CMK (cell line): ENCODE measurements at regions not wholly inside any gene's neighbourhood (a gene's known extent, or its start where the extent isn't known, plus 50 kb on each side); places are given as distances from the start of the nearest gene placed in this dataset.

Source experiments
- DNase-seq: peaks from one replicate; pipeline ENCODE4 v3.0.0-alpha.2; 2010; ENCODE audit warnings: low read depth

GRCh38 chrX:45873781-45874180, 671.4 kb downstream of the ZNF674 start:
- no peak for DNase-seq

DNA sequence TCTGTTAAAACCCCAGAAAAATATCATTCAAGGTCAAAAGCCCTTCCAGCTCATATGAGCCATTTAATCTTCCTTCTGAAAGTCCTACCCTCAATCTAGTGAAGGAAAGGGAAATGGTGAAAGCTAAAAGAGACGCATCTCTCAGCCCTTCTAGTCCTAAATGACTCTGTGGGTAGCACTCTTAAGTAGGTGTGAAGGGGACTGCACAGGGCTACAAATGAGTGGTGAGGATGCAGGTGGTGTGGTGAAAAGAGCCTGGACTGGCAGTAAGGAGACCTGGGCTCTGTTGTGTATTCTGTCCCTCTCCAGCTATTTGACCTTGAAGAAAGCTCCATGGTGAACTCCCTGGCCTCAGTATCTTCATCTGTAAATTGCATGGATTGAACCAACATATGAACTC, 671.8 kb upstream of the DIPK2B start:
- DNase-seq = no peak

- no peak for DNase-seq
These were observed 667.7 kb upstream of the DIPK2B start for GRCh38 chrX:45868425-45868824.

GRCh38 chrX:45862801-45863200, 662.1 kb upstream of the DIPK2B start:
- DNase-seq = no peak

- no peak for DNase-seq
These were observed 659.8 kb upstream of the DIPK2B start for GRCh38 chrX:45860450-45860849.

DNA sequence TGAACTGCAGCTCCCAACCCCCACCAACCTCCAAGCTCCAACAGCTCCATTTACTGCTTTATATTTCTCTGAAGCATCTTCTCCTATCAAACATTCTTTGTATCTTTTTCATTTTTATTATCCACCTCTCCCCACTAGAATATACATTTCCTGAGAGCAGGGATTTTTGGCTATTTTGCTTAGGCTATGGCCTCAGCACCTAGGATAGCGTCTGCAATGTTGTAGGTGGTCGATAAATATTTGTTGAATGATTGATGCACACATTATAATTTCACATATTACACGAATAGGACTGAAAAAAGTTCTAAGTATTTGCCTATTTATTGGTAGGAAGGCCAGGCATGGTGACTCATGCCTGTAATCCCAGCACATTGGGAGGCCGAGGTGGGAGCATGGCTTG, 658.7 kb upstream of the DIPK2B start:
- no peak for DNase-seq

GRCh38 chrX:45852884-45853283, 652.2 kb upstream of the DIPK2B start:
- DNase-seq = no peak

DNA sequence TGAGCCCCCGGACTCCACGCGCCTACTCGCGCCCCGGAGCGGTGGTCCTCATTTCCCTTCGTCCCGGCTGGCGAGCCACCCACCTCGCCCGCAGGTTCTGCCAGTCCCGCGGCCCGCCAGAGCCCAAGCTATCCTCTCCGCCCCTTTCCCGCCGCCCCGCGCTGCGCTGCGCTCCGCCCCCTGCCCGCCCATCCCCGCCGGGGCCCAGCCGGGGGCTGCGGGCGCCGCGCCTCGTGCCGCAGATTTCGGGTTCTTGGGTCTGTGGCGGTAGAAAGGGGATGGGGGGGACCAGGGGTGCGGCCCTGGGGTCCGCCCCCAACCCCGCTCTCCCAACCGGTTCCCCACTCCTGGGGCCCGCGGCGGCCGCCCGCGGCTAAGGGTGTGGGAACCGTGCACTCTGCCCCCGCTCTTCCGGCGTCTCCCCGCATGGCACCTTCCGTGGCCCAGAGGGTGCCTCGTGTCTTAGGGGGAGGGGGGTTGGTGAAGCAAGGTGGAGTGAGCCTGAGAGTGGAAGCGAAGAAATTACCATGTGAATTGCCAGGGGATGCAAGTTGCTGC, 650.8 kb upstream of the DIPK2B start:
- DNase-seq = no peak

DNA sequence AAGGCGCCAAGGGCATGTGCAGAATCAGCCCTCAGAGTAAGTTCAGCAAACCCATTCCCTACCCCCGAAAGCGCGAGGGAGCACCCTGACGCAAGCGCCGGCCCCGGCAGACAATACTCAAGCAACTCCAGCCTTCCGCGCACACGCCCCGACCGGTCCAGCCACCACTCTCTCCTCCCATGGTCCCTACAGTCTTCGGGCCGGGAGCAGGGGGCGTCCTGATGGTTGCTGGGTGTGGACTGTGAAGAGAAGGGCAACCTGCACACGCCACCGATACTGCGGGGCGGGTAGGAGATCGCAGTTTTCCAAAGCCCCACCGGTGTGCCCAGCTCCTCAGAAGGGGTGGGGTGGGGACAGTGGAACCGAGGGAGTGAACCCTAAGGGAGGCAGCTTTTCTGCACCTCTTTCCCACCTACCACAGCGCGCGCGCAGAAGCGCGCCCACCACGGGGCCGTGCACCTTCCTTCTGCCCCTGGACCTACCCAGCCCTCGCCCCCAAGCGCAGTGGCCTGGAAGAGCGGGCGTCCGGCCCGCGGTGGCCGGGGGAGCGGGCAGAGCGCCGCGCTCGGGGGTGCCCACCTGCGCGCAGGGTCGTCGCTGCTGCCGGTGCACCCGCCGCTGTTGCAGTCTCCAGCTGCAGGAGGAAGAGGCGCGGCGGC, 650.2 kb upstream of the DIPK2B start:
- no peak for DNase-seq

DNA sequence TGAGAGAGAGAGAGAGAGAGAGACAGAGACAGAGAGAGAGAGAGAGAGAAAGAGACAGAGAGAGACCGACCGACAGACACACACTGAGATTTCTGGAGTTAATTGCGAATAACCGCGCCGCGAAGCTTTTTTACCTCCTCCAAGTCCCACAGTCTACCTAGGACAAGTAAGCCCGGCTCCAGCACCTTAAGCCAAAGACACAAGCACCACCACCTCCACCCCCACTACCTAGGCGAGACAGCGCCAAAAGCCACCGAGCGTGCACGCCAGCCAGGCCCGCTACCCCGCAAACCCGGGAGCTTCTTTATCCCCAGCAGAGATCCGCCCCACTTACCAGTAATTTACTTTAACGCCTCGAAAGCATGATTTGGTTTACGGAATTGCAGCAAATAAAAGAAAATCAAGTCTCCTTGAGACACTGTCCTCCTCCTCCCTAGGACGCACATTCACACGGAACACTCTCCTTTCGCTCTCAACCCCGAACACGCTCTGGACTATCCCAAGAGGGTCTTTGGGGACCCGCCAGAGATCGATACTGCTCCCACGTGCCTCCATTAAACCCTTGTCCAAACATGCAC, 649.6 kb upstream of the DIPK2B start:
- no peak for DNase-seq

- no peak for DNase-seq
These were observed 648.7 kb upstream of the DIPK2B start for GRCh38 chrX:45849261-45849862.

DNA sequence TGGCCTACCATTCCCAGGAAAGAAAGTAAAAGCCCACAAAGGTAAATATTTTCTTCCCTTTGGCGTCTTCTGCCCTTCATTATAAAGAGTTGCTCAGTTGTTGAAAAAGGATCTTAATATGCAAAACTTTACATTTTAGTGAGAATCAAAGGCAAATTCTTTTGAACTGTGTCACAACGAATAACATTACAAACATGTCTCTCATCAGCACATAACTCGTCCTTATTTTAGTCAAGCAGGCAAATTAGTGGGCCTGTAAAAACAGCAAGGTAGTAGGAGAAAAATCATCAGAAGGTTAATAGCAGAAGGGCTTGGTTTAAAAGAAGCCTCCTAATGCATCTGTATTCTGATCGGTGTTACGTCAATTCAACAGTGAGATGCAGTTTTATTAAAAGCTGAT, 647.3 kb upstream of the DIPK2B start:
- no peak for DNase-seq

DNA sequence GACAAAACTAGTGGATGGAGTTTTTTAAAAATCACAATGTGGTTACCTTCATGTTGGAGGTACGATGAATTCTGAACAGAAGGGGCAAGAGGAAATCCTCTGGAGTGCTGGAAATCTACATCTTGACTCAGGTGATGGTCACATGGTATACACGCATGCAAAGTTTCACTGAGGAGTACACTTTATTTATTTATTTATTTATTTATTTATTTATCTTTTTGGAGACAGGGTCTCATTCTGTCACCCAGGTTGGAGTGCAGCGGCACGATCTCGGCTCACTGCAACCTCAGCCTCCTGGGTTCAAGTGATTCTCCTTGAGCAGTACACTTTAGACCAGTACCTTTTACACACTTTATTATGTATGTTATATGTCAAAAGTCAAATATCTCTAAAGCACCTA, 645.7 kb upstream of the DIPK2B start:
- no peak for DNase-seq

DNA sequence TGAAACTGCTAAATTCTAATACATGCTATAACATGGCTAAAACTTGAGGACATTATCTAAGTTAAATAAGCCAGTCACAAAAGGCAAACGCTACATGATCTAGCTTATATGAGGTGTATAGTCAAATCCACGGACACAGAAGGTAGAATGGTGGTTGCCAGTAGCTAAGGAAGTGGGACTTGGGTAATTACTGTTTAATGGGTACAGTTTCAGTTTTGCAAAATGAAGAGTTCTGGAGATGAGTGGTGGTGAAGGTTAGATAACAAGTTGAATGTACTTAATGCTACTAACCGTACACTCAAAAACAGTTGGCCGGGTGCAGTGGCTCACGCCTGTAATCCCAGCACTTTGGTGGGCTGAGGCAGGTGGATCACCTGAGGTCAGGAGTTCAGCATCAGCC, 644.5 kb upstream of the DIPK2B start:
- no peak for DNase-seq

GRCh38 chrX:45843518-45843917, 642.8 kb upstream of the DIPK2B start:
- no peak for DNase-seq

DNA sequence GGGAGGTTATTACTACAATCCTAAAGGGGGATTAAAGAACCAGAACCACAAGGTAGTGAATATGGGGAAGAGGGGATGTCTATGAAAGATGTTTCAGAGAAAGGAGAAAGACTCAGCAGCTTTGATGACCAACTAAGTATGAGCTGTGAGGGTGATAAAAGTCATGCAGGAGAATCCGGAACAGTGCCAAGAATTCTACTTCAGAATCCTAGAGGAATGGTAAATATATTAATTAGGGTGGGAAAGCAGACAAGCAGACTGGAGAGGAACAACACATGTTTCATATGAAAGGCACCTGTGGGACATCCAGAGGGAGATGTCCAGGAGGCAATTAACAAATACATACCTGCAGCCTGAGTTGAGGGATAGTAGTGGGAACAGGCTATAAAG, 642.2 kb upstream of the DIPK2B start:
- DNase-seq = no peak

DNA sequence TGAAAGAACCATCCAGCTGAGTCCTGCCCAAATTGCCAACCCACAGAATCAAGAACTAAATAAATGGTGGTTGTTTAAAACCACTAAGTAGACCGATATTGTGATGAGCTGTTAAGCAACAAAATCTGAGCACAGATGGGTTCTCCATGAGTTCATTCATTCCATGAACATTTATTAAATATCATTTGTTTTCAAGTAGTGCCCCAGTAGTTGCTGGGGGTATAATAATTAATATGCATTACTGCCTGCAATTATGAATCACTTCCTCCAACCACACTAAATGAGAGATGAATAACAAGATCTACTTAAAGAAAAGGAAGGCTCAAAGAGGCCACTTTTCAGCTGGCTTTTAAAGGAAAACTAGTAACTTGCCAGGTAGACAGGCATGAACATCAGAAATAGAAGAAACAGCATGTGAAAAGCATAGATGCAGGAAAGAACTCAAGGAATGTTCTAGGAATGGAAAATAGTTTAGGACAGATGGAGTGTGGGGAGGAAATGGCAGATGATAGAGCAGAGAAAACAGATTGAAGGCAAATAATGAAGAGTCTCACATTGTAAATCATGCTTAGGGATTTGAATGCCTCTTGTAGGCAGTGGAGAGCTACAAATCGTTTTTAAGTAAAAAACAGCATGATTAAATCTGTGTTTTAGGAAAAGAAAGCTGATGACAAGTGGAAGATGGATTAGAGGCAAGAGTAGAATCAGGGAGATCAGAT, 641.7 kb upstream of the DIPK2B start:
- DNase-seq = no peak

DNA sequence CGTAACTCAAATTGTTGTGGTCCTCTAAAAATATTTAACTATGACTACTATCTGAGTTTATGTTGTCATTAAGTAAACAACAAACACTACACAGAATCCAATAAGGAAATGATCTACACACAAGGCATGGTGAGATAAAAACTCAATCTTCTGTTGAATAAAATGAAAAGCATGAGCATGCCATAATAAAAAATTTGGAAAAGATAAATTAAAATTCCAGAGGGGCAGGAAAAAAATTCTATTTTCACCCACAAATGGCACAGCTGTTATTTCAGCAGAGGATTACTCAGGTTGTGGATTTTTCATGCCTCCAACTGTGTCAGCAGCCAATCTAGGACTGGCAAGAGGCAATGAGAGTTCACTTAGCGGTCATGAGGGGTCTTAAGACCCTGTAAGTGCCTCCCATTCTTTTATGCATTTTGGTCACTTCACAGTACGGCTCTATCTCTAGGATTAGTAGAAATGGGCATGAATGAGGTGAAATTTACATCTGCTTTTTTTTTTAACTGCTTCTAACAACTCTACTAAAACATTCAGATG, 639.8 kb upstream of the DIPK2B start:
- DNase-seq = no peak

- no peak for DNase-seq
These were observed 629.7 kb upstream of the DIPK2B start for GRCh38 chrX:45830343-45830742.

- no peak for DNase-seq
These were observed 623.8 kb upstream of the DIPK2B start for GRCh38 chrX:45824471-45824870.

GRCh38 chrX:45823536-45823935, 622.9 kb upstream of the DIPK2B start:
- DNase-seq = no peak

DNA sequence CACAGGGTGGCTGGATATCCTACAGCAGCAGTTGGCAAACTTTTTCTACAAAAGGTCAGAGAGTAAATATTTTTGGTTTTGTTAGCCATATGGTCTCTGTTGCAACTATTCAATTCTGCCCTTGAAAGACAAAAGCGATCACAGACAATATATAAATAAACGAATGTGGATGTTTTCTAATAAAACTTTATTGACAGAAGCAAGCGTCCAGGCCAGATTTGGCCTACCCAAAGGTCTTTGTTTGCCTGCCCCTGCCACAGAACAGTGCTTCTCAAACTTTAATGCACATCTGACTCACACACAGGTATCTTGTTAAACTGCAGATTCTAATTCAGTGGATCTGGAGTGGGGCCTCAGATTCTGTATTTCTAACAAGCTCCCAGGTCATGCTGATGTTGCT, 621.4 kb upstream of the DIPK2B start:
- no peak for DNase-seq

GRCh38 chrX:45818913-45819312, 618.2 kb upstream of the DIPK2B start:
- DNase-seq = no peak
